ENCODE measurements at regions not wholly inside any gene's neighbourhood (a gene's known extent, or its start where the extent isn't known, plus 50 kb on each side); places are given as distances from the start of the nearest gene placed in this dataset.

- in situ Hi-C loops (cut with HindIII; ENCODE audit: extremely low pct_ligation_motif_present, low pct_unique_long_range_greater_than_20kb) (no loop called here), intact Hi-C loops (cut with micrococcal nuclease; ENCODE audit: unreplicated experiment) (no loop called here)
- Histone ChIP-seq H3K36me3 (replicated peaks in 1 of 2; ENCODE audit: control insufficient read depth in 1 of 2, insufficient read depth in 2 of 2, low read length in 2 of 2) (no peaks in the 10 kb centered on the region), H3K4me3 (replicated peaks in 1 of 3; ENCODE audit: insufficient read depth in 1 of 3, low read depth in 2 of 3, low read length in 3 of 3) (no peak overlapping the region), H3K4me1 (ENCODE audit: insufficient read depth, low read length) (peaks cover 14% of the 10 kb centered on the region), H3K27ac (ENCODE audit: extremely low read length, insufficient read depth, low read length) (no peak overlapping the region), H4K20me1 (ENCODE audit: insufficient read depth, low read length) (no peaks in the 10 kb centered on the region), H2AFZ (ENCODE audit: low read length) (no peak overlapping the region), H3K9ac (ENCODE audit: insufficient read depth, low read depth, low read length) (no peak overlapping the region), H3K79me2 (ENCODE audit: insufficient read depth, low read length) (no peaks in the 10 kb centered on the region), H3K9me3 (ENCODE audit: low read length) (no peaks in the 10 kb centered on the region), H3K27me3 (ENCODE audit: control insufficient read depth in 1 of 2, insufficient read depth in 2 of 2, low read length in 2 of 2) (peaks cover 0 to 34% of the 10 kb centered on the region in 2 experiments; a peak in 3 of 5 replicates), H3K4me2 (ENCODE audit: low read depth, low read length) (no peak overlapping the region)
- DNase-seq (ENCODE audit: low spot score): no peak
- BruUV-seq (replicated peaks): no TSS peak
- TF ChIP-seq ZBTB37 (CRISPR knock-in tag; IDR thresholded peaks at IDR 0.05) (no peak), ZNF292 (CRISPR knock-in tag; IDR thresholded peaks at IDR 0.05; ENCODE audit: borderline replicate concordance, low read depth) (no peak), ZFY (CRISPR knock-in tag; IDR thresholded peaks at IDR 0.05) (no peak), GATAD2A (CRISPR knock-in tag; IDR thresholded peaks at IDR 0.05) (no peak), ZNF512 (CRISPR knock-in tag; IDR thresholded peaks at IDR 0.05) (no peak), ARNT2 (CRISPR knock-in tag; IDR thresholded peaks at IDR 0.05; ENCODE audit: low read depth) (no peak), KLF15 (CRISPR knock-in tag; IDR thresholded peaks at IDR 0.05; ENCODE audit: borderline replicate concordance) (no peak), HES4 (CRISPR knock-in tag; IDR thresholded peaks at IDR 0.05; ENCODE audit: borderline replicate concordance) (no peak)
- FAIRE-seq: no peak
- WGBS (ENCODE audit: low lambda C conversion rate): 52% methylated on average over 5 of the region's 5 CpGs
- no peak for ATAC-seq
- POLR2A ChIA-PET: no interaction called here
- CTCF ChIA-PET (ENCODE audit: low intra/inter-chr PET ratio, low total read pairs): no interaction called here
These were observed 186.6 kb upstream of the ZFHX3 start for GRCh38 chr16:73234496-73234895.

All from HepG2 (cell line).